ENCODE measurements at regions not wholly inside any gene's neighbourhood (a gene's known extent, or its start where the extent isn't known, plus 50 kb on each side); places are given as distances from the start of the nearest gene placed in this dataset.

- TF ChIP-seq CTCF (IDR thresholded peaks at IDR 0.05) = no peak
- no peak for ATAC-seq (ENCODE audit: low FRiP score)
- DNase-seq (ENCODE audit: low spot score) = no peak
Observed at GRCh38 chr4:29521281-29521680, 1198.9 kb upstream of the PCDH7 start.

DNA sequence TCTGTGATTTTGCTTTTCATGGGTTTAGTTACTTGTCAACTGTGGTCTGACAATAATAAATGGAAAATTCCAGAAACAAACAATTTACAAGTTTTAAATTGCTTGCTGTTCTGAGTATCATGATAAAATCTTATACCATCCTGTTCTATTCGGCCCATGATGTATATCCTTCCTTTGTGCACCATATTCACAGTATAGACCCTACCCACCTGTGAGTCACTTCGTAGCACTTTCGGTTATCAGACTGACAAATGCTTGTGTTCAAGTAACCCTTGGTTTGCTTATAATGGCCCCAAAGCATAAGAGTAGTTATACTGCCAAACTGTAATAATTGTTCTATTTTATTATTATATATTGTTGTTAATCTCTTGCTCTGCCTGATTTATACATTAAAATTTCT, 1183.4 kb upstream of the PCDH7 start:
- DNase-seq (ENCODE audit: low spot score) (no peak), ATAC-seq (ENCODE audit: low FRiP score) (no peak)
- no peak for TF ChIP-seq CTCF (IDR thresholded peaks at IDR 0.05)

GRCh38 chr4:29538889-29539646, 1181.1 kb upstream of the PCDH7 start:
- DNase-seq (ENCODE audit: low spot score) = no peak
- TF ChIP-seq CTCF (IDR thresholded peaks at IDR 0.05) = no peak
- no peak for ATAC-seq (ENCODE audit: low FRiP score)

GRCh38 chr4:29540439-29541102, 1179.6 kb upstream of the PCDH7 start:
- ATAC-seq (ENCODE audit: low FRiP score) (no peak), DNase-seq (ENCODE audit: low spot score) (no peak)
- TF ChIP-seq CTCF (IDR thresholded peaks at IDR 0.05) = no peak

DNA sequence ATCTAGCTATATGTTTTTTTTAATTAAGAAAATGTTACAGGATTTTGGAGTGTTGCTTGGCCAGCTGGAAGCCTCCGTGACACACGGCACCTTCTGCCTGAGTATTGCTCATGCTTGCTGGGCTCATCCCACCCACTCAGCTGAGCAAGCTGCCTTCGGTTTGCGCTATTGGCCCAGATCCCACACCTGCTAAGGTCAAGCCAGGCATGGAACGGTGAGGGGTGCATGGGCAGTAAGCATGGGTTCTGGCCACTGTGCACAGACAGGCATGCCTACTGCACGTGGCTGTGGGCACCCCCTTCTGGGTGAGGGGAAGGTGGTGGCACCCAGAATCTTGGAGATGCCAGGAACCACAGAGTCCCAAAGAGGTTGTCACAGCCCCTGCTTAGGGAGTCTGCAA, 1178.4 kb upstream of the PCDH7 start:
- DNase-seq (ENCODE audit: low spot score) (no peak), ATAC-seq (ENCODE audit: low FRiP score) (no peak)
- TF ChIP-seq CTCF (IDR thresholded peaks at IDR 0.05) = no peak

DNA sequence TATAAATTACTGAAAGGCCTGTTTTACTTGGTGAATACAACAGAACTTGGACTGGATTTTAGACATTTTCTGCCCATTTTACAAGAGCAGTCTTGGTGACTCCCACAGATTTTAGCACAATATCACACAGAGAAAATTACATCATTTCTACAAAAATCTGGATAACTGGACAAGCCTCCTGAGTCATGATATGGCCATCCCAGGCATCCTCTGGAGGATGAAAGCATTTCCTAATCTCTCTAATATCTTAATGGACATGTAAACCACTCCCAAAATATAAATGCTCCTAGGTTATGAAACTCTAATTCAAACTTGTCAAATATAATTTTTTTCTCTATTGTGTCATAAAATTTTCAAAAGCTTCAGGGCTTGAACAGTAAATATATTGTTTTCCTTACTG, 1170.8 kb upstream of the PCDH7 start:
- ATAC-seq (ENCODE audit: low FRiP score) (peak; percentile 70), DNase-seq (ENCODE audit: low spot score) (no peak)
- TF ChIP-seq CTCF (IDR thresholded peaks at IDR 0.05) = no peak

GRCh38 chr4:29551821-29552220, 1168.3 kb upstream of the PCDH7 start:
- DNase-seq (ENCODE audit: low spot score) (no peak), ATAC-seq (ENCODE audit: low FRiP score) (no peak)
- no peak for TF ChIP-seq CTCF (IDR thresholded peaks at IDR 0.05)

Measured in omental fat pad (tissue), 3 donors.